IMR-90 (cell line): ENCODE measurements at regions not wholly inside any gene's neighbourhood (a gene's known extent, or its start where the extent isn't known, plus 50 kb on each side); places are given as distances from the start of the nearest gene placed in this dataset.

Experiments
- ATAC-seq: fragments of 200-7000 bp; cut with Tn5 transposase; 2 replicates; pipeline ENCODE4 v1.9.1; 2020; ENCODE audit warnings: low read depth, mild to moderate bottlenecking, moderate library complexity
- BruUV-seq: library from RNA; stranded (reverse); fragments of 400-500 nt; replicated peaks from 2 replicates; lab custom pipeline; 2021; lab: Mats Ljungman, UMichigan
- CTCF ChIA-PET: fragments of 300-600 bp; formaldehyde crosslinking; extraction: SDS; loops from one replicate; lab custom pipeline; 2021; ENCODE audit warnings: antibody characterized with exemption; lab: Yijun Ruan, JAX
- POLR2A ChIA-PET: fragments of 300-600 bp; sonication (Branson Sonifier 250); formaldehyde crosslinking; loops from one replicate; lab custom pipeline; 2022; ENCODE audit warnings: antibody characterized with exemption; ENCODE audit not compliant: unreplicated experiment; lab: Charles Lee
- DNase-seq: peaks from one replicate; pipeline ENCODE4 v3.0.0; 2013
- H2AFZ ChIP-seq: replicated peaks from 2 replicates; pipeline ENCODE3; 2013; ENCODE audit warnings: low read length, mild to moderate bottlenecking; ENCODE audit not compliant: poor library complexity
- H2AK5ac ChIP-seq: 2 replicates; pipeline ENCODE4 v1.6.1; 2013; ENCODE audit warnings: low read depth, low read length, inconsistent platforms
- H2AK9ac ChIP-seq: replicated peaks from 2 replicates; pipeline ENCODE3; 2013; ENCODE audit warnings: mild to moderate bottlenecking, low read depth, low read length, moderate library complexity; ENCODE audit not compliant: poor library complexity
- H2BK120ac ChIP-seq: 2 replicates; pipeline ENCODE4 v1.6.1; 2013; ENCODE audit warnings: low read depth, low read length, inconsistent platforms
- H2BK15ac ChIP-seq: 3 replicates; pipeline ENCODE4 v1.6.1; 2013; ENCODE audit warnings: low read depth, low read length, inconsistent platforms
- H2BK20ac ChIP-seq: 2 replicates; pipeline ENCODE4 v1.6.1; 2013; ENCODE audit warnings: low read depth, mild to moderate bottlenecking, inconsistent platforms, low read length, moderate library complexity
- H2BK5ac ChIP-seq: 2 replicates; pipeline ENCODE4 v1.6.1; 2013; ENCODE audit warnings: mild to moderate bottlenecking, low read depth, low read length, inconsistent platforms; ENCODE audit not compliant: poor library complexity, severe bottlenecking
- H3K14ac ChIP-seq: replicated peaks from 2 replicates; pipeline ENCODE4 v1.6.1; 2013; ENCODE audit warnings: low read depth, low read length, inconsistent platforms
- H3K18ac ChIP-seq: 2 replicates; pipeline ENCODE4 v1.6.1; 2013; ENCODE audit warnings: low read depth, low read length, control low read depth
- H3K23ac ChIP-seq: 2 replicates; pipeline ENCODE4 v1.6.1; 2013; ENCODE audit warnings: low read depth, low read length, inconsistent platforms
- H3K27ac ChIP-seq: 2 replicates; pipeline ENCODE4 v1.5.1; 2013; ENCODE audit warnings: mild to moderate bottlenecking, control low read depth, low read length; ENCODE audit not compliant: insufficient read depth
- H3K27me3 ChIP-seq: 2 replicates; pipeline ENCODE4 v1.6.1; 2013; ENCODE audit warnings: low read length; ENCODE audit not compliant: control insufficient read depth, insufficient read depth
- H3K36me3 ChIP-seq: 2 replicates; pipeline ENCODE4 v1.6.1; 2013; ENCODE audit warnings: low read length, mixed read lengths; ENCODE audit not compliant: control insufficient read depth, insufficient read depth
- H3K4ac ChIP-seq: 2 replicates; pipeline ENCODE4 v1.6.1; 2013; ENCODE audit warnings: low read depth, low read length, inconsistent platforms
- H3K4me1 ChIP-seq: 2 replicates; pipeline ENCODE4 v1.6.1; 2013; ENCODE audit warnings: low read length, mixed read lengths; ENCODE audit not compliant: control insufficient read depth, insufficient read depth
- H3K4me2 ChIP-seq: 2 replicates; pipeline ENCODE4 v1.6.1; 2013; ENCODE audit warnings: low read depth, mild to moderate bottlenecking, control low read depth, low read length, moderate library complexity
- H3K4me3 ChIP-seq: 2 replicates; pipeline ENCODE4 v1.5.1; 2013; ENCODE audit warnings: low read depth, mild to moderate bottlenecking, control low read depth, low read length, moderate library complexity; ENCODE audit not compliant: insufficient read depth
- H3K56ac ChIP-seq: 2 replicates; pipeline ENCODE4 v1.6.1; 2013; ENCODE audit warnings: low read length, inconsistent platforms; ENCODE audit not compliant: insufficient read depth; ENCODE audit errors: extremely low read depth
- H3K79me1 ChIP-seq, 2 experiments: 2 replicates each; pipeline ENCODE4 v1.6.1; 2013; ENCODE audit warnings: low read length in 2 of 2, inconsistent platforms in 1 of 2, low read depth in 1 of 2
- H3K9ac ChIP-seq: 2 replicates; pipeline ENCODE4 v1.6.1; 2013; ENCODE audit warnings: low read depth, low read length, control low read depth
- H3K9me1 ChIP-seq: 2 replicates; pipeline ENCODE4 v1.6.1; 2013; ENCODE audit warnings: low read length, inconsistent platforms; ENCODE audit not compliant: insufficient read depth
- H3K9me3 ChIP-seq: 2 replicates; pipeline ENCODE4 v1.6.1; 2013; ENCODE audit warnings: low read length; ENCODE audit not compliant: control insufficient read depth, insufficient read depth
- H4K20me1 ChIP-seq: 2 replicates; pipeline ENCODE4 v1.6.1; 2013; ENCODE audit warnings: low read length, inconsistent platforms; ENCODE audit not compliant: insufficient read depth
- H4K5ac ChIP-seq: 2 replicates; pipeline ENCODE4 v1.6.1; 2013; ENCODE audit warnings: mild to moderate bottlenecking, low read depth, low read length, control low read depth
- H4K8ac ChIP-seq, 2 experiments: 2 replicates each; pipeline ENCODE4 v1.6.1; 2013; ENCODE audit warnings: low read depth in 2 of 2, low read length in 2 of 2, control low read depth in 1 of 2, inconsistent platforms in 1 of 2
- H4K91ac ChIP-seq: 2 replicates; pipeline ENCODE4 v1.6.1; 2013; ENCODE audit warnings: low read depth, low read length, inconsistent platforms; ENCODE audit not compliant: insufficient read depth
- FOS ChIP-seq: fragments of 150-350 bp; IDR thresholded peaks from 2 replicates; pipeline ENCODE4 v1.6.1; 2016; ENCODE audit warnings: low read depth, low read length
- MAZ ChIP-seq: IDR thresholded peaks from 2 replicates; pipeline ENCODE4 v1.6.1; 2012; ENCODE audit warnings: low read depth, mild to moderate bottlenecking, low read length, improper control_type of control experiment, moderate library complexity, borderline replicate concordance
- whole genome bisulfite sequencing, 2 experiments: methylation state at CpG; one replicate each; pipeline versions ENCODE4 v1.1.5 to v1.1.7; 2013; ENCODE audit warnings: missing lambda C conversion rate in 2 of 2; ENCODE audit not compliant: insufficient read length in 1 of 2; ENCODE audit errors: extremely low coverage in 2 of 2; 5-methylcytosine and 5-hydroxymethylcytosine counted together
- dilution Hi-C: fragments of 300-500 bp; cut with HindIII; formaldehyde crosslinking; loops from one replicate; pipeline ENCODE4 v1.14.3; 2018; ENCODE audit warnings: low sequenced_read_pairs; ENCODE audit not compliant: unreplicated experiment
- in situ Hi-C: fragments of 300-500 bp; cut with MboI; formaldehyde crosslinking; loops from 3 replicates; pipeline ENCODE4 v1.14.3; 2019; ENCODE audit warnings: low sequenced_read_pairs, inconsistent platforms, mixed read lengths
- intact Hi-C: fragments of 100-400 bp; cut with micrococcal nuclease; formaldehyde crosslinking; loops from 2 replicates; pipeline ENCODE4 v1.10.0; 2022
- TF ChIP-seq, protein P1 (sequence below): conservative IDR thresholded peaks from 2 replicates; pipeline ENCODE4 v1.5.1; 2012; ENCODE audit warnings: mild to moderate bottlenecking, low read depth, low read length, improper control_type of control experiment
- TF ChIP-seq, protein P2 (sequence below): fragments of 150-350 bp; IDR thresholded peaks from 2 replicates; pipeline ENCODE4 v1.6.1; 2017; ENCODE audit warnings: mild to moderate bottlenecking, antibody characterized with exemption, low read length, low read depth

DNA sequence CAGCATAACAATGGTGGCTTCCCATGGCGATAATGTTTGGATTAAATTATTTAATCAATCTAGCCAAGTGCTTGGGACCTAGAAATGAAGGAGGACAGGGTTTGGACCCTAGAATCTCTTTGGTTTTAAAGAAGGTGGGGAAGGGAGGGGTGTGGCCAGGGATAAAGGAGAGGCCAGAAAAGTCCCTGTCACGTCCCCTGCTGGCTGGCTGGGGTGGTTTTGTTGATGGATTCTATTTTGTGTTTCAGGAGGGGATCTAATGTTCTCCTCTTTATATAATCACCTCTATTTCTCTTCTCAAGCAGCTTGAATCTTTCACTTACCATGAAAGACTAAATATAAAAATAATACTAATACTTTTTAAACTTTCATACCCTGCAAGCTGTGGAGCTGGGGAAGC, 52.6 kb upstream of the GALR1 start:
- Histone ChIP-seq H2BK5ac (no peak overlapping the region), H3K27me3 (peaks cover 6% of the 10 kb centered on the region), H2BK120ac (no peak overlapping the region), H4K91ac (no peak overlapping the region), H3K4ac (no peak overlapping the region), H2AFZ (no peak overlapping the region), H2BK15ac (no peak overlapping the region), H2AK5ac (no peak overlapping the region), H4K8ac (no peak overlapping the region), H3K9me3 (no peaks in the 10 kb centered on the region), H3K9ac (no peak overlapping the region), H3K4me3 (no peak overlapping the region), H4K20me1 (no peaks in the 10 kb centered on the region), H3K27ac (no peak overlapping the region), H3K14ac (no peak overlapping the region), H3K18ac (no peak overlapping the region), H4K5ac (no peak overlapping the region), H3K4me2 (no peak overlapping the region), H3K79me1 (no peaks in the 10 kb centered on the region), H2BK20ac (no peak overlapping the region), H3K4me1 (peaks cover 3% of the 10 kb centered on the region; the same call in 1 of the 2 replicates), H3K23ac (no peak overlapping the region), H3K36me3 (no peaks in the 10 kb centered on the region), H3K9me1 (no peaks in the 10 kb centered on the region), H3K56ac (no peak overlapping the region), H2AK9ac (no peak overlapping the region)
- dilution Hi-C loops (no loop called here), intact Hi-C loops (no loop called here), in situ Hi-C loops (no loop called here)
- CTCF ChIA-PET = interaction anchor here (1.1 kb wide), 1 partner anchor 14 kb away, joined by 3 read pairs; no protein-coding TSS in a partner anchor
- no CpG with 5 or more reads among the region's 2 CpGs for WGBS, 2 experiments
- POLR2A ChIA-PET = no interaction called here
- no TSS peak for BruUV-seq
- ATAC-seq = no peak
- TF ChIP-seq, protein P1, sequence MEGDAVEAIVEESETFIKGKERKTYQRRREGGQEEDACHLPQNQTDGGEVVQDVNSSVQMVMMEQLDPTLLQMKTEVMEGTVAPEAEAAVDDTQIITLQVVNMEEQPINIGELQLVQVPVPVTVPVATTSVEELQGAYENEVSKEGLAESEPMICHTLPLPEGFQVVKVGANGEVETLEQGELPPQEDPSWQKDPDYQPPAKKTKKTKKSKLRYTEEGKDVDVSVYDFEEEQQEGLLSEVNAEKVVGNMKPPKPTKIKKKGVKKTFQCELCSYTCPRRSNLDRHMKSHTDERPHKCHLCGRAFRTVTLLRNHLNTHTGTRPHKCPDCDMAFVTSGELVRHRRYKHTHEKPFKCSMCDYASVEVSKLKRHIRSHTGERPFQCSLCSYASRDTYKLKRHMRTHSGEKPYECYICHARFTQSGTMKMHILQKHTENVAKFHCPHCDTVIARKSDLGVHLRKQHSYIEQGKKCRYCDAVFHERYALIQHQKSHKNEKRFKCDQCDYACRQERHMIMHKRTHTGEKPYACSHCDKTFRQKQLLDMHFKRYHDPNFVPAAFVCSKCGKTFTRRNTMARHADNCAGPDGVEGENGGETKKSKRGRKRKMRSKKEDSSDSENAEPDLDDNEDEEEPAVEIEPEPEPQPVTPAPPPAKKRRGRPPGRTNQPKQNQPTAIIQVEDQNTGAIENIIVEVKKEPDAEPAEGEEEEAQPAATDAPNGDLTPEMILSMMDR = 0 out of 2 replicates have a peak, but pooled peaks have one; percentile 9
- TF ChIP-seq FOS (no peak), MAZ (no peak)
- TF ChIP-seq, protein P2, sequence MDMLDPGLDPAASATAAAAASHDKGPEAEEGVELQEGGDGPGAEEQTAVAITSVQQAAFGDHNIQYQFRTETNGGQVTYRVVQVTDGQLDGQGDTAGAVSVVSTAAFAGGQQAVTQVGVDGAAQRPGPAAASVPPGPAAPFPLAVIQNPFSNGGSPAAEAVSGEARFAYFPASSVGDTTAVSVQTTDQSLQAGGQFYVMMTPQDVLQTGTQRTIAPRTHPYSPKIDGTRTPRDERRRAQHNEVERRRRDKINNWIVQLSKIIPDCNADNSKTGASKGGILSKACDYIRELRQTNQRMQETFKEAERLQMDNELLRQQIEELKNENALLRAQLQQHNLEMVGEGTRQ = no peak
- DNase-seq = no peak
